Breast epithelium (tissue), 3 donors: ENCODE measurements at regions not wholly inside any gene's neighbourhood (a gene's known extent, or its start where the extent isn't known, plus 50 kb on each side); places are given as distances from the start of the nearest gene placed in this dataset.

Experiments used
- POLR2A ChIP-seq: fragments of 450-650 bp; IDR thresholded peaks from one replicate; pipeline ENCODE4 v1.6.1; 2016; ENCODE audit warnings: antibody characterized with exemption, mild to moderate bottlenecking, moderate library complexity
- POLR2AphosphoS5 ChIP-seq, 3 donors: sonication (generic); formaldehyde crosslinking; IDR thresholded peaks; one replicate each; pipeline ENCODE4 v1.6.1; 2017; ENCODE audit warnings: antibody characterized with exemption in 3 of 3
- TF ChIP-seq, protein P1 (sequence below), 3 donors: fragments of 450-650 bp; IDR thresholded peaks; one replicate each; pipeline ENCODE4 v1.5.1; 2016 to 2017; ENCODE audit warnings: antibody characterized with exemption in 3 of 3, mild to moderate bottlenecking in 3 of 3, moderate library complexity in 3 of 3

DNA sequence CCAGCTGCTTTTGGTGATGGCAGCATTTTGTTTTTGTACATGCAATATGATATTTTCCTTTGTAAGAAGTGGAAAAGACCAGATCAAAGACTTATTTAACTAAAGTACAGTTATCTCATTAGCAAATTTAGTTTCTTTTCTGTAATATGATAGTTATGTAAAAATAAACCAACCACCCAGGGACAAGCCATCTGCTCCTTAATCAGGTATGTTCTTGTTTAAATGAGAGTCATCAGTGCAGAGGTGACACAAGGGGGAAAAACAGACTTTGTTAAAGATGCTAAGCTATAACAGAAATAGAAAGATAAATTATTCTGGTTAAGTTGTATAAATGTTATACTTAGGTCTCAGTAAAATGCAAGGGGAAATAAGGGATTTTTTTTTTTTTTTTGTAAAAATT lies 805.7 kb upstream of the SEMA6A start:
- TF ChIP-seq, protein P1, sequence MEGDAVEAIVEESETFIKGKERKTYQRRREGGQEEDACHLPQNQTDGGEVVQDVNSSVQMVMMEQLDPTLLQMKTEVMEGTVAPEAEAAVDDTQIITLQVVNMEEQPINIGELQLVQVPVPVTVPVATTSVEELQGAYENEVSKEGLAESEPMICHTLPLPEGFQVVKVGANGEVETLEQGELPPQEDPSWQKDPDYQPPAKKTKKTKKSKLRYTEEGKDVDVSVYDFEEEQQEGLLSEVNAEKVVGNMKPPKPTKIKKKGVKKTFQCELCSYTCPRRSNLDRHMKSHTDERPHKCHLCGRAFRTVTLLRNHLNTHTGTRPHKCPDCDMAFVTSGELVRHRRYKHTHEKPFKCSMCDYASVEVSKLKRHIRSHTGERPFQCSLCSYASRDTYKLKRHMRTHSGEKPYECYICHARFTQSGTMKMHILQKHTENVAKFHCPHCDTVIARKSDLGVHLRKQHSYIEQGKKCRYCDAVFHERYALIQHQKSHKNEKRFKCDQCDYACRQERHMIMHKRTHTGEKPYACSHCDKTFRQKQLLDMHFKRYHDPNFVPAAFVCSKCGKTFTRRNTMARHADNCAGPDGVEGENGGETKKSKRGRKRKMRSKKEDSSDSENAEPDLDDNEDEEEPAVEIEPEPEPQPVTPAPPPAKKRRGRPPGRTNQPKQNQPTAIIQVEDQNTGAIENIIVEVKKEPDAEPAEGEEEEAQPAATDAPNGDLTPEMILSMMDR (IDR thresholded peaks at IDR 0.05): no peak
- TF ChIP-seq POLR2A: no peak
- no peak for TF ChIP-seq POLR2AphosphoS5 (IDR thresholded peaks at IDR 0.05)
